ENCODE measurements at regions not wholly inside any gene's neighbourhood (a gene's known extent, or its start where the extent isn't known, plus 50 kb on each side); places are given as distances from the start of the nearest gene placed in this dataset.

DNA sequence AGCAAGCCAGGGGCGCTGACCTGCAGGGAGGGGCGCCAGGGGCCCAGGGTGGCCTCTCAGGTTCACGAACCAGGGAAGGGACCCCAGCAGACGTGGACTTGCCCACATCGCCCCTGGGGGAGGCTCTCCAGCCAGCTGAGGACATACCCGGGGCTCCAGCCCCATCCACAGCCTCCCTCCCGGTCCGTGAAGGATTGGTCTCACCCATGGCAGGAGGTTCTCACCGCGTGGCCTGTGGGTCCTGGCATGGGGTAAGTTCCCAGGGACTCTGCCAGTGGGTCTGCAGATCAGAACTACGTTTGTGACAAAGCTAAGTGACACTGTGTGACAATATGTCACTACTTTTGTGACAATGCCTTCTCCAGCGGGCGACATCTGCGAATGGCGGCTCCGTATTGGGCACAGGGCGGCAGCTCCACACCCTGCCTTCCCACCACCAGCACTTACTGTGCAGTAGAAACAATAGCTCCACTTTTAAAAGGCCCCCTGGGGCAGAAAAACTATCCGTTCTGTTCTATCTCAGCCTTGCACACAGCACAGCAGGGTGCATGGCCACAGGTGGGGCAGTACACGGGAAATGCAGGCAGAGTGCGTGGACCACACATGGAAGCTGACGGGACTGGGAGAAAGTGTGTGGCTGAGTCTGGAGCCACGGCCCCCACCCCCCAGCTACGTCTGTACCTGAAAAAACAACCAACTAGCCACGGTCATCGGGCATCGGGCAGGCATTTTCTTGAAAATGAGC is 65.2 kb upstream of the CTDP1 start:
- TF ChIP-seq, protein P1, sequence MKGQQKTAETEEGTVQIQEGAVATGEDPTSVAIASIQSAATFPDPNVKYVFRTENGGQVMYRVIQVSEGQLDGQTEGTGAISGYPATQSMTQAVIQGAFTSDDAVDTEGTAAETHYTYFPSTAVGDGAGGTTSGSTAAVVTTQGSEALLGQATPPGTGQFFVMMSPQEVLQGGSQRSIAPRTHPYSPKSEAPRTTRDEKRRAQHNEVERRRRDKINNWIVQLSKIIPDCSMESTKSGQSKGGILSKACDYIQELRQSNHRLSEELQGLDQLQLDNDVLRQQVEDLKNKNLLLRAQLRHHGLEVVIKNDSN (IDR thresholded peaks at IDR 0.05): no peak
- TF ChIP-seq EP300 (IDR thresholded peaks at IDR 0.05; ENCODE audit: borderline replicate concordance): no peak
- TF ChIP-seq YY1 (IDR thresholded peaks at IDR 0.05; ENCODE audit: low read depth): no peak
- TF ChIP-seq TAF1 (IDR thresholded peaks at IDR 0.05; ENCODE audit: low read depth): no peak
- TF ChIP-seq MAX (IDR thresholded peaks at IDR 0.05): 0 out of 2 replicates have a peak, but pooled peaks have one; percentile 28
- no peak for TF ChIP-seq NFIC (IDR thresholded peaks at IDR 0.05)

DNA sequence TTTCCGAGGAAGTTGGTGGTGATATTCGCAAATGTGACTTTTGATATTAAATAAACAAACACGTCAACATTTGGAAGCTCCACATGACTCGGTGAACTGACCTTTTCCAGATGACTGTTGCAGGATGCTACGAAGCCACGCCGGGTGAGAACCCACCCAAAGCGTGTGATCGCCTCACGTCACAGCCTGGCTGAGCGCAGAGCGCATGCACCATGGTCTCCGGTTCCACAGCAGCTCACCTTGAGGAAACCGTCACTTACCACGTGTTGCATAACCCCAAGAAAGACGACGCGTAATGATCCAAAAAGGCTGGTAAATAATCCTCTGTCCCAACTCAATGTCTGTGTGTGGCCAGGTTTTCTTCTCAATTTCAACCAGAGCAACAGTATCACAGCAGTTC is 64.5 kb upstream of the CTDP1 start:
- no peak for TF ChIP-seq FOXM1 (IDR thresholded peaks at IDR 0.05; ENCODE audit: borderline replicate concordance, low read depth)
- TF ChIP-seq NFIC (IDR thresholded peaks at IDR 0.05): no peak
- TF ChIP-seq MAX (IDR thresholded peaks at IDR 0.05): no peak
- no peak for TF ChIP-seq TCF12 (IDR thresholded peaks at IDR 0.05; ENCODE audit: low read depth)
- no peak for TF ChIP-seq TAF1 (IDR thresholded peaks at IDR 0.05; ENCODE audit: low read depth)
- TF ChIP-seq EGR1 (IDR thresholded peaks at IDR 0.05): no peak
- no peak for TF ChIP-seq YY1 (IDR thresholded peaks at IDR 0.05; ENCODE audit: low read depth)

DNA sequence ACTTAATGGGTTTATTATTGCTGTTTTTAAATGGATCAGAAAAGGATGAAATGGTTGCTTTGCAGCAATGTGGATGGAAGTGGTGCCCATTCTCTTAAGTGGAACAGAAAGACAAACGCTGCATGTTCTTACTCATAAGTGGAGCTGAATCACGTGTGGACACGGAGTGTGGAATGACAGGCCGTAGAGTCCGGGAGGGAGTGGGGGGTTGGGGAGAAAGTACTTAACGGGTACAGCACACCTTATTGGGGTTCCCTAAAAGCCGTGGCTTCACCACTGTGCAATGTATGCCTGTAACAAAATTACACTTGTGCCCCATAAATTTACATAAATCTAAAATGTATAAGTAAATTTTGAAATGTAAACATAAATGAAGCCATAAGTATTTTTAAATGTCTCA is 64.0 kb upstream of the CTDP1 start:
- TF ChIP-seq EP300 (IDR thresholded peaks at IDR 0.05; ENCODE audit: borderline replicate concordance) (no peak), CREB1 (IDR thresholded peaks at IDR 0.05; ENCODE audit: low read depth) (no peak), ZBTB7A (IDR thresholded peaks at IDR 0.05; ENCODE audit: low read depth) (no peak), MAX (IDR thresholded peaks at IDR 0.05) (no peak), TCF12 (IDR thresholded peaks at IDR 0.05; ENCODE audit: low read depth) (no peak)

DNA sequence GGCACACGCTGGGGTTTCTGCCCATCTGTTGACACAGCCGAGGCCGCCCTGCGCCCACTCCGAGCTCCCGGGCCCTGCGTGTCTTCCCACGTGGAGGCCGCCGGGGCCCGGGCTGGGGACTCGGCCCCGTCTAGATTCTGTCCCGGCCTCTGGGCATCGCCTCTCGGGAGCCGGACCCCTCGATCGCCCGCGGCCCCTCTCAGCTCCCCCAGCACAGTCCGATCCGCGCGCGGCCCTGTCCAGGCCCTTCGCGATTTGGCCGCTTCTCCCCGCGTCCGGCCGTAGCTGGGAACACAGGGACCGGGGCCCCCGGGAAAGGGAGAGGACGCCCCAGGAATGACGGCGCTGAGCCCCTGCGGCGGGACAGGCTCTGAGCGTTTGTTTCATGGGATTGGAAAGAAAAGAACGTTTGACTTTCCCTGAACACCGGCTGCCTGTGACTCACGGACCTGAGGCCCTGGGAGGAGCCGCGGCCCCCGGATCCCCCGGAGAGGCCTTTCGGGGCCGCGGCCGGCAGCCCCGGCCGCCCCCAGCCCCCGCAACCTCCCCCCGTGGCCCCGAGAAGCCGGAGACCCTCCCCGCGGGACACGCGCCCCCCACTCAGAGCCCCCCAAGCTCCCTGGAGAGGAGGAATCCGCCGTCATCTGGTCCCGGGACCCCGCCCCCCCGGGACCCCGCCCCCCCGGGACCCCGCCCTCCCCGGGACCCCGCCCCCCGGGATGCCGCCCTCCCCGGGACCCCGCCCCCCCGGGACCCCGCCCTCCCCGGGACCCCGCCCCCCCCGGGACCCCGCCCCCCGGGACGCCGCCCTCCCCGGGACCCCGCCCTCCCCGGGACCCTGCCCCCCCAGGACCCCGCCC is 62.7 kb upstream of the CTDP1 start:
- TF ChIP-seq TEAD4 (IDR thresholded peaks at IDR 0.05) (no peak), RAD21 (IDR thresholded peaks at IDR 0.05; ENCODE audit: low read depth) (no peak), EGR1 (IDR thresholded peaks at IDR 0.05) (no peak), EP300 (IDR thresholded peaks at IDR 0.05; ENCODE audit: borderline replicate concordance) (no peak), CEBPB (IDR thresholded peaks at IDR 0.05) (no peak), FOXM1 (IDR thresholded peaks at IDR 0.05; ENCODE audit: borderline replicate concordance, low read depth) (no peak), YY1 (IDR thresholded peaks at IDR 0.05; ENCODE audit: low read depth) (no peak), NFIC (IDR thresholded peaks at IDR 0.05) (no peak), TCF12 (IDR thresholded peaks at IDR 0.05; ENCODE audit: low read depth) (no peak), TAF1 (IDR thresholded peaks at IDR 0.05; ENCODE audit: low read depth) (no peak), MAX (IDR thresholded peaks at IDR 0.05) (no peak), CREB1 (IDR thresholded peaks at IDR 0.05; ENCODE audit: low read depth) (no peak)
- TF ChIP-seq, protein P1 (IDR thresholded peaks at IDR 0.05): no peak
- TF ChIP-seq, protein P2, sequence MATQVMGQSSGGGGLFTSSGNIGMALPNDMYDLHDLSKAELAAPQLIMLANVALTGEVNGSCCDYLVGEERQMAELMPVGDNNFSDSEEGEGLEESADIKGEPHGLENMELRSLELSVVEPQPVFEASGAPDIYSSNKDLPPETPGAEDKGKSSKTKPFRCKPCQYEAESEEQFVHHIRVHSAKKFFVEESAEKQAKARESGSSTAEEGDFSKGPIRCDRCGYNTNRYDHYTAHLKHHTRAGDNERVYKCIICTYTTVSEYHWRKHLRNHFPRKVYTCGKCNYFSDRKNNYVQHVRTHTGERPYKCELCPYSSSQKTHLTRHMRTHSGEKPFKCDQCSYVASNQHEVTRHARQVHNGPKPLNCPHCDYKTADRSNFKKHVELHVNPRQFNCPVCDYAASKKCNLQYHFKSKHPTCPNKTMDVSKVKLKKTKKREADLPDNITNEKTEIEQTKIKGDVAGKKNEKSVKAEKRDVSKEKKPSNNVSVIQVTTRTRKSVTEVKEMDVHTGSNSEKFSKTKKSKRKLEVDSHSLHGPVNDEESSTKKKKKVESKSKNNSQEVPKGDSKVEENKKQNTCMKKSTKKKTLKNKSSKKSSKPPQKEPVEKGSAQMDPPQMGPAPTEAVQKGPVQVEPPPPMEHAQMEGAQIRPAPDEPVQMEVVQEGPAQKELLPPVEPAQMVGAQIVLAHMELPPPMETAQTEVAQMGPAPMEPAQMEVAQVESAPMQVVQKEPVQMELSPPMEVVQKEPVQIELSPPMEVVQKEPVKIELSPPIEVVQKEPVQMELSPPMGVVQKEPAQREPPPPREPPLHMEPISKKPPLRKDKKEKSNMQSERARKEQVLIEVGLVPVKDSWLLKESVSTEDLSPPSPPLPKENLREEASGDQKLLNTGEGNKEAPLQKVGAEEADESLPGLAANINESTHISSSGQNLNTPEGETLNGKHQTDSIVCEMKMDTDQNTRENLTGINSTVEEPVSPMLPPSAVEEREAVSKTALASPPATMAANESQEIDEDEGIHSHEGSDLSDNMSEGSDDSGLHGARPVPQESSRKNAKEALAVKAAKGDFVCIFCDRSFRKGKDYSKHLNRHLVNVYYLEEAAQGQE (IDR thresholded peaks at IDR 0.05; ENCODE audit: low read depth): no peak

DNA sequence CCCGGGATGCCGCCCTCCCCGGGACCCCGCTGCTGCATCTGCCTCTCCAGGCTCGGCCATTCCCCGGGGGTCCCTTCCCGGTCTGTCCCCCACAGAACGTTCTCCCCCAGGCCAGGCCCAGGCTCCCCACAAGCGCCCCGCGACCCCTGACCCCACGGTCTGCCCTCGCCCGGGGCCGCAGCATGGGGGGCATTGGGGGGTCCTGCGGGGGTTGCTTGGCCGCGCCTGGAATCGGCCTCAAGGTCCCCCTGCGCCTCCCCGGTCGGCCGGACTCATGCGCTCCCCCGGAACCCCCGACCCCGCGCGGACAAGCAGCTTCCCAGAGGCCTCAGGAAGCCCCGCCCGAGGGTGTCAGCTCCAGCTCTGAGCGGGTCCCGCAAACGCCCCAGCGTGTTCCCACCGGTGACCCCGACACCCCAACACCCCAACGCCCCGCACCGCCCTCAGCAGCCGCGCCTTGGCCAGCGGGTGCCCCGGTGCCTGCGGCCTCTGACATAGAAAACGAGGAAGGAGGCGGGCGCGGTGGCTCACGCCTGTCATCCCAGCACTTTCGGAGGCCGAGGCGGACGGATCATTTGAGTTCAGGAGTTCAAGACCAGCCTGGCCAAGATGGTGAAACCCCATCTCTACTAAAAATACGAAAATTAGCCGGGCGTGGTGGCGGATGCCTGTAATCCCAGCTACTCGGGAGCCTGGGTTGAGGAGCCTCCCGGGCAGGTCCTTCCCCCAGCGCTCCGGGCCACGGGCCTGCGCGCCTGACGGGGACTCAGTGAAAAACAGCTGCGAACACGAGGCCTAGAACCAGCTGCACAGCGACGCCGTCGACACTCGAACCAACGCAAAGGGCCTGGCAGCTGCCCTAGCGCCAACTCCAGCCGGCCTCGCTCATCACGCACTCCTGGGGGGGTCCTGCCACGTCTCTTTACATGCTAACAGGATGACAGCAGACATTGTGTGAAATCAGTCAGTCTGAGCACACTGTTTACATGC is 61.8 kb upstream of the CTDP1 start:
- TF ChIP-seq EP300 (IDR thresholded peaks at IDR 0.05; ENCODE audit: borderline replicate concordance) (no peak), ZBTB7A (IDR thresholded peaks at IDR 0.05; ENCODE audit: low read depth) (peak; percentile 70; the same call in 1 of the 2 replicates), YY1 (IDR thresholded peaks at IDR 0.05; ENCODE audit: low read depth) (no peak)
- TF ChIP-seq, protein P2 (IDR thresholded peaks at IDR 0.05; ENCODE audit: low read depth): no peak

Measured in Ishikawa (cell line).